ENCODE measurements at regions not wholly inside any gene's neighbourhood (a gene's known extent, or its start where the extent isn't known, plus 50 kb on each side); places are given as distances from the start of the nearest gene placed in this dataset.

GRCh38 chr4:128517096-128517738 is 229.6 kb upstream of the PGRMC2 start:
- Mint-ChIP-seq H3K4me1 (ENCODE audit: unreplicated experiment) (peaks cover 74% of the 10 kb centered on the region), H3K4me3 (ENCODE audit: unreplicated experiment) (peak overlapping the region; percentile 2), H3K27ac (ENCODE audit: unreplicated experiment) (peak overlapping the region; percentile 92), H3K36me3 (ENCODE audit: unreplicated experiment) (peaks cover 4% of the 10 kb centered on the region), H3K9me3 (ENCODE audit: unreplicated experiment) (peaks cover 11% of the 10 kb centered on the region), H3K27me3 (ENCODE audit: unreplicated experiment) (no peaks in the 10 kb centered on the region)
- TF ChIP-seq CTCF (IDR thresholded peaks at IDR 0.05), result no peak
- DNase-seq (ENCODE audit: extremely low spot score, unreplicated experiment), result no peak

- DNase-seq (ENCODE audit: extremely low spot score, unreplicated experiment), result no peak
- no peak for TF ChIP-seq CTCF (IDR thresholded peaks at IDR 0.05)
- no peaks in the 10 kb centered on the region for H3K27me3 Mint-ChIP-seq (ENCODE audit: unreplicated experiment)
- H3K9me3 Mint-ChIP-seq (ENCODE audit: unreplicated experiment), result peaks cover 11% of the 10 kb centered on the region
- H3K27ac Mint-ChIP-seq (ENCODE audit: unreplicated experiment), result peak overlapping the region; percentile 92
- H3K4me1 Mint-ChIP-seq (ENCODE audit: unreplicated experiment), result peaks cover 70% of the 10 kb centered on the region
- H3K36me3 Mint-ChIP-seq (ENCODE audit: unreplicated experiment), result peaks cover 4% of the 10 kb centered on the region
- no peak overlapping the region for H3K4me3 Mint-ChIP-seq (ENCODE audit: unreplicated experiment)
Observed at GRCh38 chr4:128516301-128516969, 228.8 kb upstream of the PGRMC2 start.

GRCh38 chr4:128513664-128514484 is 226.3 kb upstream of the PGRMC2 start:
- no peaks in the 10 kb centered on the region for H3K27me3 Mint-ChIP-seq (ENCODE audit: unreplicated experiment)
- no peak overlapping the region for H3K4me3 Mint-ChIP-seq (ENCODE audit: unreplicated experiment)
- H3K9me3 Mint-ChIP-seq (ENCODE audit: unreplicated experiment), result peaks cover 11% of the 10 kb centered on the region
- peaks cover 4% of the 10 kb centered on the region for H3K36me3 Mint-ChIP-seq (ENCODE audit: unreplicated experiment)
- peaks cover 54% of the 10 kb centered on the region for H3K4me1 Mint-ChIP-seq (ENCODE audit: unreplicated experiment)
- peak overlapping the region; percentile 76 for H3K27ac Mint-ChIP-seq (ENCODE audit: unreplicated experiment)
- no peak for TF ChIP-seq CTCF (IDR thresholded peaks at IDR 0.05)
- no peak for DNase-seq (ENCODE audit: extremely low spot score, unreplicated experiment)

GRCh38 chr4:128512767-128513322 is 225.2 kb upstream of the PGRMC2 start:
- no peak for DNase-seq (ENCODE audit: extremely low spot score, unreplicated experiment)
- Mint-ChIP-seq H3K36me3 (ENCODE audit: unreplicated experiment) (peaks cover 4% of the 10 kb centered on the region), H3K4me1 (ENCODE audit: unreplicated experiment) (peaks cover 45% of the 10 kb centered on the region), H3K4me3 (ENCODE audit: unreplicated experiment) (peak overlapping the region; percentile 33), H3K9me3 (ENCODE audit: unreplicated experiment) (peaks cover 11% of the 10 kb centered on the region), H3K27me3 (ENCODE audit: unreplicated experiment) (no peaks in the 10 kb centered on the region), H3K27ac (ENCODE audit: unreplicated experiment) (no peak overlapping the region)
- no peak for TF ChIP-seq CTCF (IDR thresholded peaks at IDR 0.05)
